H9 (cell line): ENCODE measurements at regions not wholly inside any gene's neighbourhood (a gene's known extent, or its start where the extent isn't known, plus 50 kb on each side); places are given as distances from the start of the nearest gene placed in this dataset.

ENCODE experiments used
- DNase-seq: peaks from one replicate; pipeline ENCODE4 v3.0.0-alpha.2; 2017
- H2AFZ ChIP-seq: one replicate; pipeline ENCODE4 v1.6.1; 2013; ENCODE audit warnings: mild to moderate bottlenecking, low read length, control low read depth, moderate library complexity
- H2AK5ac ChIP-seq: 2 replicates; pipeline ENCODE4 v1.6.1; 2013; ENCODE audit warnings: low read length, control low read depth, mixed read lengths; ENCODE audit not compliant: insufficient read length
- H2BK120ac ChIP-seq: one replicate; pipeline ENCODE4 v1.6.1; 2013; ENCODE audit warnings: low read depth, mild to moderate bottlenecking, low read length, control low read depth, inconsistent platforms; ENCODE audit not compliant: poor library complexity, severe bottlenecking
- H2BK12ac ChIP-seq: 2 replicates; pipeline ENCODE4 v1.6.1; 2013; ENCODE audit warnings: low read length, control low read depth, mixed read lengths, low read depth; ENCODE audit not compliant: insufficient read length
- H2BK15ac ChIP-seq: 2 replicates; pipeline ENCODE4 v1.6.1; 2013; ENCODE audit warnings: low read depth, low read length, control low read depth
- H2BK20ac ChIP-seq: one replicate; pipeline ENCODE4 v1.6.1; 2013; ENCODE audit warnings: low read depth, mild to moderate bottlenecking, low read length, control low read depth, inconsistent platforms; ENCODE audit not compliant: poor library complexity, severe bottlenecking
- H2BK5ac ChIP-seq: 2 replicates; pipeline ENCODE4 v1.6.1; 2013; ENCODE audit warnings: low read length, control low read depth, mixed read lengths; ENCODE audit not compliant: insufficient read length
- H3K14ac ChIP-seq: 2 replicates; pipeline ENCODE4 v1.6.1; 2013; ENCODE audit warnings: low read length, control low read depth; ENCODE audit not compliant: insufficient read depth
- H3K18ac ChIP-seq: 2 replicates; pipeline ENCODE4 v1.6.1; 2013; ENCODE audit warnings: low read depth, mild to moderate bottlenecking, mixed read lengths, low read length, control low read depth; ENCODE audit not compliant: insufficient read length
- H3K23ac ChIP-seq: 2 replicates; pipeline ENCODE4 v1.6.1; 2013; ENCODE audit warnings: low read length, control low read depth, mixed read lengths, low read depth; ENCODE audit not compliant: insufficient read length
- H3K23me2 ChIP-seq: 2 replicates; pipeline ENCODE4 v1.6.1; 2013; ENCODE audit warnings: low read depth, mild to moderate bottlenecking, mixed read lengths, low read length, control low read depth; ENCODE audit not compliant: insufficient read length, poor library complexity, severe bottlenecking
- H3K27ac ChIP-seq: 2 replicates; pipeline ENCODE4 v1.5.1; 2013; ENCODE audit warnings: low read length, control low read depth, mixed read lengths, low read depth; ENCODE audit not compliant: insufficient read length
- H3K27me3 ChIP-seq: 2 replicates; pipeline ENCODE4 v1.6.1; 2013; ENCODE audit warnings: low read length, control low read depth, inconsistent platforms; ENCODE audit not compliant: insufficient read depth
- H3K4ac ChIP-seq: 2 replicates; pipeline ENCODE4 v1.6.1; 2013; ENCODE audit warnings: low read depth, mild to moderate bottlenecking, control low read depth, inconsistent platforms, low read length, moderate library complexity
- H3K4me1 ChIP-seq: 2 replicates; pipeline ENCODE4 v1.6.1; 2013; ENCODE audit warnings: low read length, control low read depth, inconsistent platforms; ENCODE audit not compliant: insufficient read depth
- H3K4me2 ChIP-seq: 2 replicates; pipeline ENCODE4 v1.6.1; 2013; ENCODE audit warnings: low read length, control low read depth, mixed read lengths; ENCODE audit not compliant: insufficient read length, insufficient read depth
- H3K56ac ChIP-seq: 2 replicates; pipeline ENCODE4 v1.6.1; 2013; ENCODE audit warnings: low read depth, mild to moderate bottlenecking, mixed read lengths, low read length, control low read depth; ENCODE audit not compliant: insufficient read length
- H3K79me1 ChIP-seq: 2 replicates; pipeline ENCODE4 v1.6.1; 2013; ENCODE audit warnings: low read depth, mild to moderate bottlenecking, moderate library complexity, low read length, control low read depth, inconsistent platforms; ENCODE audit not compliant: insufficient read depth, poor library complexity, severe bottlenecking
- H3K79me2 ChIP-seq: 2 replicates; pipeline ENCODE4 v1.6.1; 2013; ENCODE audit warnings: low read length, control low read depth, inconsistent platforms; ENCODE audit not compliant: insufficient read depth
- H3K9ac ChIP-seq: 2 replicates; pipeline ENCODE4 v1.6.1; 2013; ENCODE audit warnings: low read length, control low read depth, mixed read lengths; ENCODE audit not compliant: insufficient read length; ENCODE audit errors: extremely low read depth
- H3K9me3 ChIP-seq: one replicate; pipeline ENCODE4 v1.6.1; 2013; ENCODE audit warnings: low read depth, low read length, inconsistent platforms; ENCODE audit not compliant: control insufficient read depth
- H3T11ph ChIP-seq: one replicate; pipeline ENCODE4 v1.6.1; 2013; ENCODE audit warnings: mild to moderate bottlenecking, low read length, control low read depth, inconsistent platforms
- H4K20me1 ChIP-seq: one replicate; pipeline ENCODE4 v1.6.1; 2013; ENCODE audit not compliant: control insufficient read depth, insufficient read length, insufficient read depth
- H4K5ac ChIP-seq: 2 replicates; pipeline ENCODE4 v1.6.1; 2013; ENCODE audit warnings: low read depth, mild to moderate bottlenecking, mixed read lengths, low read length, control low read depth; ENCODE audit not compliant: insufficient read length
- H4K8ac ChIP-seq: replicated peaks from 2 replicates; pipeline ENCODE4 v1.6.1; 2013; ENCODE audit warnings: low read length, control low read depth, mixed read lengths, low read depth; ENCODE audit not compliant: insufficient read length
- H4K91ac ChIP-seq: 2 replicates; pipeline ENCODE4 v1.6.1; 2013; ENCODE audit warnings: low read depth, mild to moderate bottlenecking, moderate library complexity, mixed read lengths, low read length, control low read depth; ENCODE audit not compliant: insufficient read length
- H3K27ac Mint-ChIP-seq, 3 experiments: 2 replicates in 2 of 3; 3 replicates in 1 of 3; pipeline ENCODE4 v1.8.0; 2020 to 2021; ENCODE audit warnings: mixed read lengths in 3 of 3, mild to moderate bottlenecking in 1 of 3, moderate library complexity in 1 of 3
- H3K27me3 Mint-ChIP-seq: 2 replicates; pipeline ENCODE4 v1.8.0; 2021; ENCODE audit warnings: low read depth, mild to moderate bottlenecking, moderate library complexity, mixed read lengths
- H3K36me3 Mint-ChIP-seq, 3 experiments: 2 replicates in 2 of 3; 3 replicates in 1 of 3; pipeline ENCODE4 v1.8.0; 2020 to 2021; ENCODE audit warnings: low read depth in 3 of 3, mixed read lengths in 3 of 3; ENCODE audit not compliant: insufficient read depth in 1 of 3
- H3K4me1 Mint-ChIP-seq, 2 experiments: 2 replicates each; pipeline ENCODE4 v1.8.0; 2020; ENCODE audit warnings: mixed read lengths in 2 of 2
- H3K4me3 Mint-ChIP-seq, 2 experiments: 2 replicates in 1 of 2; 3 replicates in 1 of 2; pipeline ENCODE4 v1.8.0; 2020 to 2021; ENCODE audit warnings: mild to moderate bottlenecking in 2 of 2, mixed read lengths in 2 of 2, moderate library complexity in 1 of 2
- H3K9me3 Mint-ChIP-seq, 2 experiments: 2 replicates in 1 of 2; 3 replicates in 1 of 2; pipeline ENCODE4 v1.8.0; 2020; ENCODE audit warnings: mild to moderate bottlenecking in 2 of 2, mixed read lengths in 2 of 2, moderate library complexity in 1 of 2
- WGBS: extraction: QIAGEN DNeasy Blood & Tissue Kit; methylation state at CpG from one replicate; pipeline ENCODE4 v1.1.7; 2013; ENCODE audit warnings: missing lambda C conversion rate, low lambda C conversion rate, mixed read lengths; ENCODE audit not compliant: insufficient read length; ENCODE audit errors: extremely low coverage; 5-methylcytosine and 5-hydroxymethylcytosine counted together
- TF ChIP-seq, protein P1 (sequence below): fragments of 200-600 bp; sonication (generic); conservative IDR thresholded peaks from 3 replicates; pipeline ENCODE4 v1.8.0; 2021; ENCODE audit warnings: antibody characterized with exemption, mild to moderate bottlenecking

DNA sequence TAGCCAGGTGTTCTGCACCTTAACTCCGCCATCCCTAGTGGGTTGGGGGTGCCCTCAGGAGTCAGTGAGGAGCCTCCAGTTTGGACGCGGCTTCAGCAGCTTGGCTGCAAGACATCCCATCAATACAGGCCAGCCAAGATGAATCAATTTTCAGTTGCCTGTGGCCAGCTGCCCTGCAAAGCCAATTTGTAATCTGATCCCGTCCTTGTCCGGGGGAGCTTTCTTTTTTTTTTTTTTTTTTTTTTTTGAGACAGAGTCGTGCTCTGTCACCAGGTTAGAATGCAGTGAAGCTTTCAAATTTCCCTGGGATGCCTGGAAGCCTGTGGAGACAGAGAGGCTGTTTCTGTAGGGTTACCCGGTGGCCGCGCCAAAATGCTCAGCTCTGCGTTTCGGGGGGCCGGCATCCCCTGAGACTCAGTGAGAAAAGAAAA is 192.5 kb downstream of the ASMT start:
- H3K27ac ChIP-seq = no peak overlapping the region
- no peak overlapping the region for H3K14ac ChIP-seq
- H3K23ac ChIP-seq = no peak overlapping the region
- H3K36me3 Mint-ChIP-seq = no peaks in the 10 kb centered on the region
- H3K79me1 ChIP-seq = no peaks in the 10 kb centered on the region
- no peaks in the 10 kb centered on the region for H3K9me3 ChIP-seq
- H2BK20ac ChIP-seq = no peak overlapping the region
- no peak overlapping the region for H4K5ac ChIP-seq
- no peak overlapping the region for H3K56ac ChIP-seq
- H2BK12ac ChIP-seq = no peak overlapping the region
- no peak overlapping the region for H2BK5ac ChIP-seq
- no peak overlapping the region for H4K8ac ChIP-seq
- H3K23me2 ChIP-seq = peaks cover 3% of the 10 kb centered on the region
- no peaks in the 10 kb centered on the region for H3K27me3 ChIP-seq
- peak overlapping the region; percentile 53 for H2AFZ ChIP-seq
- peak overlapping the region; percentile 66 for H3K4me2 ChIP-seq
- H3K27ac Mint-ChIP-seq = peak overlapping the region; percentile 82 to 97 (median 95); a peak in 6 of 7 replicates
- peaks cover 16 to 17% of the 10 kb centered on the region in 2 experiments for H3K4me1 Mint-ChIP-seq
- no peaks in the 10 kb centered on the region for H3K9me3 Mint-ChIP-seq
- H4K20me1 ChIP-seq = no peaks in the 10 kb centered on the region
- H3K9ac ChIP-seq = no peak overlapping the region
- TF ChIP-seq, protein P1, sequence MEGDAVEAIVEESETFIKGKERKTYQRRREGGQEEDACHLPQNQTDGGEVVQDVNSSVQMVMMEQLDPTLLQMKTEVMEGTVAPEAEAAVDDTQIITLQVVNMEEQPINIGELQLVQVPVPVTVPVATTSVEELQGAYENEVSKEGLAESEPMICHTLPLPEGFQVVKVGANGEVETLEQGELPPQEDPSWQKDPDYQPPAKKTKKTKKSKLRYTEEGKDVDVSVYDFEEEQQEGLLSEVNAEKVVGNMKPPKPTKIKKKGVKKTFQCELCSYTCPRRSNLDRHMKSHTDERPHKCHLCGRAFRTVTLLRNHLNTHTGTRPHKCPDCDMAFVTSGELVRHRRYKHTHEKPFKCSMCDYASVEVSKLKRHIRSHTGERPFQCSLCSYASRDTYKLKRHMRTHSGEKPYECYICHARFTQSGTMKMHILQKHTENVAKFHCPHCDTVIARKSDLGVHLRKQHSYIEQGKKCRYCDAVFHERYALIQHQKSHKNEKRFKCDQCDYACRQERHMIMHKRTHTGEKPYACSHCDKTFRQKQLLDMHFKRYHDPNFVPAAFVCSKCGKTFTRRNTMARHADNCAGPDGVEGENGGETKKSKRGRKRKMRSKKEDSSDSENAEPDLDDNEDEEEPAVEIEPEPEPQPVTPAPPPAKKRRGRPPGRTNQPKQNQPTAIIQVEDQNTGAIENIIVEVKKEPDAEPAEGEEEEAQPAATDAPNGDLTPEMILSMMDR = no peak
- no peak overlapping the region for H3K4ac ChIP-seq
- peak; percentile 54 for DNase-seq
- 0 out of 2 replicates have a peak, but pooled peaks cover 2% of the 10 kb centered on the region for H3K4me1 ChIP-seq
- H3K27me3 Mint-ChIP-seq = peaks cover 2% of the 10 kb centered on the region; the same call in 1 of the 2 replicates
- H2AK5ac ChIP-seq = no peak overlapping the region
- H2BK120ac ChIP-seq = no peak overlapping the region
- H3K79me2 ChIP-seq = no peaks in the 10 kb centered on the region
- WGBS = no CpG with 5 or more reads among the region's 12 CpGs
- H2BK15ac ChIP-seq = no peak overlapping the region
- H3T11ph ChIP-seq = no peak overlapping the region
- no peak overlapping the region for H4K91ac ChIP-seq
- peak overlapping the region; percentile 58 to 74 for H3K4me3 Mint-ChIP-seq
- no peak overlapping the region for H3K18ac ChIP-seq
